ENCODE measurements at regions not wholly inside any gene's neighbourhood (a gene's known extent, or its start where the extent isn't known, plus 50 kb on each side); places are given as distances from the start of the nearest gene placed in this dataset.

DNA sequence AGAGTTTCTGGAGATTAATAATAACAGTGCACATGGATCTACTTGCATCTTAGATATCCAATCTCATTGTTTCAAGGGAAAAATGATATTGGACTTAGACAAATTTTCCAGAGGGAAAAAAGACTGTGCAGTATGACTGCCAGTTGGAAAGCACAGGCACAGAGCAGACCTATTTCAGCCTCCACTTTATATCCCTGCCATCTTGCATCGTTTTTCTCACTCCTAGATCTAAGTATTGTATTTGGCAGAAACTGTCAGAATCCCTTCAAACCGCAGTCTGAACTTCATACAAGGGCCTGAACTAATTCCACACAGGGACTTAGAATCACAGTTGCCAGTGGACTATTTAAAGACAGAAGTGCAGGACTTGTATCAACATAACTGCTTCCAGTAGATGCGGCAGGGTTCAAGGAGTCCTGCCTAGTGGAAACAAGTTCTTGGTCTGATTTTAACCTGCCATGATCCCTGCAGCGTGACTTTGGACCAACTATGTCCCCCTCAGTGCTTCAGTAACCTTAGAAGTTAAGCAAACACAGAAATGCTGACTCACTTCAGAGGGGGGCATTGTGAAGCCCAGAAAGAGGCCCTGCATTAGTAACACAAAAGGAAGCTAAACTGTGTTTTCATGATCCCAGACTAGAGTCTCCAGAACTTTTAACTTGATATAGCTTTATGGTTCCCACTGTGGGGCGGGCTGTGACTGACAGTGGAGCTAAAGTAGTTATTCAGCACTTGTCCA lies 95.7 kb upstream of the PALS2 start:
- WGBS, 3 donors: 30 to 38% (median 32%) methylated on average over 5 of the region's 5 CpGs

DNA sequence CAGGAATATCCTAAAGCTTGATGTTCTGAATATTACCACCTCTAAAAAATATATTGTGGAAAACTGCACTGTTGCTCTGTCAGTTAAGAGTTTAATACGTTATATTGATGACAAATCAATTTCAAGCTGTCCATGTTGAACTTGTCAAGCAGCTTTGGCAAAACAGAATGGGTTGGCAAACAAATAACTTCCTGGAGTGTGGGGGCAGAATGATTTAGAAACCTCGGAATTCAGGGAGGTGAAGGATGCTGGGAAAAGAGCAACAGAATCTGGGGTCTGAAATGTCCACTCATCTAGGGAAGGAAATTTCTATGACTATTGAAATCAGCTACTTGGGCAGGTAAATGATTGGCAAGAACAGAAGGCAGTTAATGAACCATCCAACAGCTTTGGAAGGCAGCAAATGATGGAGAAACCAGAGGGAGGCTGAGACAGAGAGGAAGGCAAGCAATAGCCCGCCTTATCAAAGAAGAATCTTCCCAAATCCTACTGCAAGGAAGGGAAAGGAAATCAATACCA lies 95.1 kb upstream of the PALS2 start:
- intact Hi-C loops (cut with DNase I): no loop called here

More for the DNA sequence above, 95.7 kb upstream of the PALS2 start:
- intact Hi-C loops (cut with DNase I): no loop called here
- H3K4me3 ChIP-seq: no peak overlapping the region
- peaks cover 6% of the 10 kb centered on the region for H3K4me1 ChIP-seq (ENCODE audit: insufficient read depth)
- DNase-seq: peak in 4 of 5 donors; percentile 22 to 58 (median 38)
- no peaks in the 10 kb centered on the region for H3K27me3 ChIP-seq
- no peaks in the 10 kb centered on the region for H3K9me3 ChIP-seq
- no peak overlapping the region for H3K27ac ChIP-seq
- no peaks in the 10 kb centered on the region for H3K36me3 ChIP-seq
- TF ChIP-seq EP300 (IDR thresholded peaks at IDR 0.05) (no peak), POLR2A (IDR thresholded peaks at IDR 0.05) (no peak)
- TF ChIP-seq, protein P1, sequence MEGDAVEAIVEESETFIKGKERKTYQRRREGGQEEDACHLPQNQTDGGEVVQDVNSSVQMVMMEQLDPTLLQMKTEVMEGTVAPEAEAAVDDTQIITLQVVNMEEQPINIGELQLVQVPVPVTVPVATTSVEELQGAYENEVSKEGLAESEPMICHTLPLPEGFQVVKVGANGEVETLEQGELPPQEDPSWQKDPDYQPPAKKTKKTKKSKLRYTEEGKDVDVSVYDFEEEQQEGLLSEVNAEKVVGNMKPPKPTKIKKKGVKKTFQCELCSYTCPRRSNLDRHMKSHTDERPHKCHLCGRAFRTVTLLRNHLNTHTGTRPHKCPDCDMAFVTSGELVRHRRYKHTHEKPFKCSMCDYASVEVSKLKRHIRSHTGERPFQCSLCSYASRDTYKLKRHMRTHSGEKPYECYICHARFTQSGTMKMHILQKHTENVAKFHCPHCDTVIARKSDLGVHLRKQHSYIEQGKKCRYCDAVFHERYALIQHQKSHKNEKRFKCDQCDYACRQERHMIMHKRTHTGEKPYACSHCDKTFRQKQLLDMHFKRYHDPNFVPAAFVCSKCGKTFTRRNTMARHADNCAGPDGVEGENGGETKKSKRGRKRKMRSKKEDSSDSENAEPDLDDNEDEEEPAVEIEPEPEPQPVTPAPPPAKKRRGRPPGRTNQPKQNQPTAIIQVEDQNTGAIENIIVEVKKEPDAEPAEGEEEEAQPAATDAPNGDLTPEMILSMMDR (IDR thresholded peaks at IDR 0.05): no peak

DNA sequence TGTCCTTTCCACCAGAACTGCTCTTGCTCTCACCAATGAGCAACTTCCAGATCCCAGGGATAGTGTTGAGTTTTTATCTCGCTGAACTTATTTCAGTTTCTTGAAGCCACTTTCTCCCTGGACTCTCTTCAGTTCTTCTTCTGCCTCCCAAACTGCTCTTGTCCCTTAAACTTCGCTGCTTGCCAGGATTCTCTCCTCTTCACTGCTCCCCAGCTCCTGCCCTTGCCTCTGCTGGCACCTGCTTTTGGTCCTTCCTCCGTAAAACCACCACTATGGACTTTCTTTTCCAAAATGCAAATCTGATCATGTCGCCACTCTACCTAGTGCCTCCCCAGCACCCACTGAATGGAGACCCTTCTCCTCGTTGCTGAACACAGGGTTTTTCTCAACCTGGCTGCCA lies 92.8 kb upstream of the PALS2 start:
- intact Hi-C loops (cut with DNase I): no loop called here
- TF ChIP-seq, protein P1 (IDR thresholded peaks at IDR 0.05): no peak
- TF ChIP-seq EP300 (IDR thresholded peaks at IDR 0.05) (no peak), POLR2A (IDR thresholded peaks at IDR 0.05) (no peak)
- 78 to 84% (median 81%) methylated on average over 5 of the region's 5 CpGs for WGBS, 3 donors
- no peaks in the 10 kb centered on the region for H3K9me3 ChIP-seq
- H3K4me3 ChIP-seq: no peak overlapping the region
- no peaks in the 10 kb centered on the region for H3K36me3 ChIP-seq
- peaks cover 5% of the 10 kb centered on the region for H3K4me1 ChIP-seq (ENCODE audit: insufficient read depth)
- no peak for DNase-seq
- H3K27ac ChIP-seq: no peak overlapping the region
- no peaks in the 10 kb centered on the region for H3K27me3 ChIP-seq

More for the DNA sequence above, 95.1 kb upstream of the PALS2 start:
- H3K36me3 ChIP-seq: no peaks in the 10 kb centered on the region
- H3K4me1 ChIP-seq (ENCODE audit: insufficient read depth): peaks cover 6% of the 10 kb centered on the region
- H3K27ac ChIP-seq: no peak overlapping the region
- no peak for DNase-seq
- H3K9me3 ChIP-seq: no peaks in the 10 kb centered on the region
- 55 to 59% (median 58%) methylated on average over 3 of the region's 3 CpGs for WGBS, 3 donors
- H3K4me3 ChIP-seq: no peak overlapping the region
- TF ChIP-seq, protein P1 (IDR thresholded peaks at IDR 0.05): no peak
- TF ChIP-seq EP300 (IDR thresholded peaks at IDR 0.05) (no peak), POLR2A (IDR thresholded peaks at IDR 0.05) (no peak)
- H3K27me3 ChIP-seq: no peaks in the 10 kb centered on the region

DNA sequence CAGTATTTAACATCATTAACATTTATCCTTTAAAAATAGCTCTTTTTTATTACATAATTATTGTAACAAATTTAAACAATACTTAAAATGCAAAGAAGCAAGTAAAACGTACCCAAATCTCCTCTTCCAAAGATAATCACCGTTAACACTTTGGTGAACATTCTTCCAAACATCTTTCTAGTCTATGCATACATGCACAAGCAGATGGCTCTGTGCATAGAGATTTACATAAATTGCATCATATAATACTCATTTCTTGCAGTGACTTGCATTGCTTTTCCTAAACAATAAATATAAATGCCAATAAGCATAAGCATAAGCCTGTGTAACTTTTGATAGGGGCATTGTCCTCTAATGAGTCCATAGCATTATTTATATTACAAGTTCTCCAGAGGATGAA lies 89.4 kb upstream of the PALS2 start:
- Histone ChIP-seq H3K4me1 (ENCODE audit: insufficient read depth) (no peaks in the 10 kb centered on the region), H3K4me3 (no peak overlapping the region), H3K27ac (no peak overlapping the region), H3K36me3 (no peaks in the 10 kb centered on the region), H3K27me3 (no peaks in the 10 kb centered on the region), H3K9me3 (no peaks in the 10 kb centered on the region)
- no peak for DNase-seq
- WGBS, 3 donors: 49 to 58% (median 51%) methylated on average over 2 of the region's 2 CpGs
- intact Hi-C loops (cut with DNase I): no loop called here
- TF ChIP-seq, protein P1 (IDR thresholded peaks at IDR 0.05): no peak
- TF ChIP-seq EP300 (IDR thresholded peaks at IDR 0.05) (no peak), POLR2A (IDR thresholded peaks at IDR 0.05) (no peak)

Measured in ovary (tissue), 7 donors.